ENCODE measurements at regions not wholly inside any gene's neighbourhood (a gene's known extent, or its start where the extent isn't known, plus 50 kb on each side); places are given as distances from the start of the nearest gene placed in this dataset.

- TF ChIP-seq, protein P1, sequence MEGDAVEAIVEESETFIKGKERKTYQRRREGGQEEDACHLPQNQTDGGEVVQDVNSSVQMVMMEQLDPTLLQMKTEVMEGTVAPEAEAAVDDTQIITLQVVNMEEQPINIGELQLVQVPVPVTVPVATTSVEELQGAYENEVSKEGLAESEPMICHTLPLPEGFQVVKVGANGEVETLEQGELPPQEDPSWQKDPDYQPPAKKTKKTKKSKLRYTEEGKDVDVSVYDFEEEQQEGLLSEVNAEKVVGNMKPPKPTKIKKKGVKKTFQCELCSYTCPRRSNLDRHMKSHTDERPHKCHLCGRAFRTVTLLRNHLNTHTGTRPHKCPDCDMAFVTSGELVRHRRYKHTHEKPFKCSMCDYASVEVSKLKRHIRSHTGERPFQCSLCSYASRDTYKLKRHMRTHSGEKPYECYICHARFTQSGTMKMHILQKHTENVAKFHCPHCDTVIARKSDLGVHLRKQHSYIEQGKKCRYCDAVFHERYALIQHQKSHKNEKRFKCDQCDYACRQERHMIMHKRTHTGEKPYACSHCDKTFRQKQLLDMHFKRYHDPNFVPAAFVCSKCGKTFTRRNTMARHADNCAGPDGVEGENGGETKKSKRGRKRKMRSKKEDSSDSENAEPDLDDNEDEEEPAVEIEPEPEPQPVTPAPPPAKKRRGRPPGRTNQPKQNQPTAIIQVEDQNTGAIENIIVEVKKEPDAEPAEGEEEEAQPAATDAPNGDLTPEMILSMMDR (IDR thresholded peaks at IDR 0.05) = no peak
- no peak for TF ChIP-seq POLR2A (IDR thresholded peaks at IDR 0.05)
Observed at GRCh38 chr21:35372201-35372600, 323.1 kb upstream of the RUNX1 start.
